Transverse colon (tissue), 4 donors: ENCODE measurements at regions not wholly inside any gene's neighbourhood (a gene's known extent, or its start where the extent isn't known, plus 50 kb on each side); places are given as distances from the start of the nearest gene placed in this dataset.
"Not testable (repeated sequence)": the region's sequence is repeated elsewhere in the genome, so short reads cannot be mapped to it uniquely, and the experiment has no call there.

Source experiments
- CTCF ChIP-seq, 5 experiments: fragments of 200-600 bp in 3 of 5; fragments of 450-650 bp in 2 of 5; sonication (generic) in 3 of 5; IDR thresholded peaks; 1 replicate in 2 of 5; 2 replicates in 3 of 5; pipeline ENCODE4 v1.5.1; 2016 to 2017; ENCODE audit warnings: antibody characterized with exemption in 5 of 5, inconsistent platforms in 3 of 5, mild to moderate bottlenecking in 2 of 5, moderate library complexity in 1 of 5
- EP300 ChIP-seq: sonication (generic); formaldehyde crosslinking; IDR thresholded peaks from one replicate; pipeline ENCODE4 v1.6.1; 2017; ENCODE audit warnings: antibody characterized with exemption, low read depth
- POLR2A ChIP-seq: fragments of 450-650 bp; IDR thresholded peaks from one replicate; pipeline ENCODE4 v1.6.1; 2016; ENCODE audit warnings: antibody characterized with exemption, mild to moderate bottlenecking, moderate library complexity
- POLR2AphosphoS5 ChIP-seq, 3 donors: sonication (generic); formaldehyde crosslinking; IDR thresholded peaks; one replicate each; pipeline ENCODE4 v1.6.1; 2016; ENCODE audit warnings: antibody characterized with exemption in 3 of 3

GRCh38 chr12:131285905-131286295 is 332.2 kb downstream of the ADGRD1 start:
- TF ChIP-seq POLR2A; CTCF (IDR thresholded peaks at IDR 0.05); POLR2AphosphoS5 (IDR thresholded peaks at IDR 0.05); EP300: not testable (repeated sequence)
